Transverse colon (tissue), 4 donors: ENCODE measurements at regions not wholly inside any gene's neighbourhood (a gene's known extent, or its start where the extent isn't known, plus 50 kb on each side); places are given as distances from the start of the nearest gene placed in this dataset.

Experiments
- DNase-seq: peaks from one replicate; pipeline ENCODE4 v3.0.0-alpha.2; 2019
- H3K27ac ChIP-seq, 4 donors: fragments of 200-600 bp; sonication (generic); 2 replicates each; pipeline ENCODE4 v1.5.1; 2016 to 2018; ENCODE audit warnings: inconsistent platforms in 4 of 4
- H3K27me3 ChIP-seq: fragments of 200-600 bp; sonication (generic); 2 replicates; pipeline ENCODE4 v1.5.1; 2017; ENCODE audit warnings: inconsistent platforms
- H3K36me3 ChIP-seq, 4 donors: fragments of 200-600 bp; sonication (generic); 2 replicates each; pipeline ENCODE4 v1.5.1; 2017 to 2019; ENCODE audit warnings: inconsistent platforms in 4 of 4
- H3K4me1 ChIP-seq, 4 donors: fragments of 200-600 bp; sonication (generic); 2 replicates each; pipeline ENCODE4 v1.5.1; 2017 to 2020; ENCODE audit warnings: inconsistent platforms in 4 of 4
- H3K4me3 ChIP-seq, 4 donors: fragments of 200-600 bp; sonication (generic); 1 replicate in 1 of 4; 2 replicates in 3 of 4; pipeline versions ENCODE4 v1.5.1 to v1.6.1; 2017 to 2019; ENCODE audit warnings: inconsistent platforms in 4 of 4
- H3K9me3 ChIP-seq, 2 donors: fragments of 200-600 bp; sonication (generic); 2 replicates each; pipeline ENCODE4 v1.5.1; 2017 to 2019; ENCODE audit warnings: inconsistent platforms in 2 of 2
- EP300 ChIP-seq: sonication (generic); formaldehyde crosslinking; IDR thresholded peaks from one replicate; pipeline ENCODE4 v1.6.1; 2017; ENCODE audit warnings: antibody characterized with exemption, low read depth
- POLR2A ChIP-seq: fragments of 450-650 bp; IDR thresholded peaks from one replicate; pipeline ENCODE4 v1.6.1; 2016; ENCODE audit warnings: antibody characterized with exemption, mild to moderate bottlenecking, moderate library complexity
- POLR2AphosphoS5 ChIP-seq, 3 donors: sonication (generic); formaldehyde crosslinking; IDR thresholded peaks; one replicate each; pipeline ENCODE4 v1.6.1; 2016; ENCODE audit warnings: antibody characterized with exemption in 3 of 3
- WGBS, 2 donors: methylation state at CpG; one replicate each; pipeline ENCODE4 v1.1.5; 2018; ENCODE audit warnings: low coverage in 1 of 2; 5-methylcytosine and 5-hydroxymethylcytosine counted together
- in situ Hi-C, 4 donors: fragments of 200-750 bp; cut with MboI; loops; one replicate each; pipeline versions ENCODE4 v1.15.0 to v1.15.1; 2017; ENCODE audit warnings: low sequenced_read_pairs in 3 of 4, low pct_ligation_motif_present in 1 of 4, low pct_unique_long_range_greater_than_20kb in 1 of 4
- intact Hi-C: fragments of 100-400 bp; cut with DNase I; formaldehyde crosslinking; loops from one replicate; pipeline ENCODE4 v1.15.1; 2023; ENCODE audit warnings: low total_unique reads
- TF ChIP-seq, protein P1 (sequence below), 5 experiments: fragments of 200-600 bp in 3 of 5; fragments of 450-650 bp in 2 of 5; sonication (generic) in 3 of 5; IDR thresholded peaks; 1 replicate in 2 of 5; 2 replicates in 3 of 5; pipeline ENCODE4 v1.5.1; 2016 to 2017; ENCODE audit warnings: antibody characterized with exemption in 5 of 5, inconsistent platforms in 3 of 5, mild to moderate bottlenecking in 2 of 5, moderate library complexity in 1 of 5

DNA sequence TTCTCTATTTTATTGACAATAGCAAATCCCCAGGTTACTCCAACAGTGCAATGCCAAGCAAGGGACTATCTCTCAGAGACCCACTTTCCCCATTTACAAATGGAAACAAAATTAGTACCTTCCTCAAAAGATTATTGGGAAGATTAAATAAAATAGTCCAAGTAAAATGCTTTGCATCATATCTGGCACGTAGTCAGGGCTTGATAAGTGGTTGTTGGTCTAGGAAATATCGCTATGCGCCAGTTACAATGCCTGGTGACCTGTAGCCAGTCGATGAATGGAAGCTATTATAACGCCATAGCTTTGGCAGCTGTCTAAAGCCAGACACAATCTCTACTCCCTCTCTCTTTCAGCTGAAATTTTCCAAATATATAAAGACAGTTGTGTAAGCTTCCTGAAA is 220.3 kb downstream of the RAP2A start:
- intact Hi-C loops = no loop called here
- Histone ChIP-seq H3K27ac (no peak overlapping the region), H3K27me3 (no peaks in the 10 kb centered on the region), H3K4me1 (no peaks in the 10 kb centered on the region), H3K4me3 (no peak overlapping the region), H3K36me3 (no peaks in the 10 kb centered on the region), H3K9me3 (no peaks in the 10 kb centered on the region)
- in situ Hi-C loops = no loop called here
- no peak for DNase-seq
- 78 to 90% methylated on average over 5 of the region's 5 CpGs for WGBS, 2 donors
- TF ChIP-seq EP300 = no peak
- TF ChIP-seq, protein P1, sequence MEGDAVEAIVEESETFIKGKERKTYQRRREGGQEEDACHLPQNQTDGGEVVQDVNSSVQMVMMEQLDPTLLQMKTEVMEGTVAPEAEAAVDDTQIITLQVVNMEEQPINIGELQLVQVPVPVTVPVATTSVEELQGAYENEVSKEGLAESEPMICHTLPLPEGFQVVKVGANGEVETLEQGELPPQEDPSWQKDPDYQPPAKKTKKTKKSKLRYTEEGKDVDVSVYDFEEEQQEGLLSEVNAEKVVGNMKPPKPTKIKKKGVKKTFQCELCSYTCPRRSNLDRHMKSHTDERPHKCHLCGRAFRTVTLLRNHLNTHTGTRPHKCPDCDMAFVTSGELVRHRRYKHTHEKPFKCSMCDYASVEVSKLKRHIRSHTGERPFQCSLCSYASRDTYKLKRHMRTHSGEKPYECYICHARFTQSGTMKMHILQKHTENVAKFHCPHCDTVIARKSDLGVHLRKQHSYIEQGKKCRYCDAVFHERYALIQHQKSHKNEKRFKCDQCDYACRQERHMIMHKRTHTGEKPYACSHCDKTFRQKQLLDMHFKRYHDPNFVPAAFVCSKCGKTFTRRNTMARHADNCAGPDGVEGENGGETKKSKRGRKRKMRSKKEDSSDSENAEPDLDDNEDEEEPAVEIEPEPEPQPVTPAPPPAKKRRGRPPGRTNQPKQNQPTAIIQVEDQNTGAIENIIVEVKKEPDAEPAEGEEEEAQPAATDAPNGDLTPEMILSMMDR (IDR thresholded peaks at IDR 0.05) = no peak
- no peak for TF ChIP-seq POLR2A
- no peak for TF ChIP-seq POLR2AphosphoS5 (IDR thresholded peaks at IDR 0.05)

DNA sequence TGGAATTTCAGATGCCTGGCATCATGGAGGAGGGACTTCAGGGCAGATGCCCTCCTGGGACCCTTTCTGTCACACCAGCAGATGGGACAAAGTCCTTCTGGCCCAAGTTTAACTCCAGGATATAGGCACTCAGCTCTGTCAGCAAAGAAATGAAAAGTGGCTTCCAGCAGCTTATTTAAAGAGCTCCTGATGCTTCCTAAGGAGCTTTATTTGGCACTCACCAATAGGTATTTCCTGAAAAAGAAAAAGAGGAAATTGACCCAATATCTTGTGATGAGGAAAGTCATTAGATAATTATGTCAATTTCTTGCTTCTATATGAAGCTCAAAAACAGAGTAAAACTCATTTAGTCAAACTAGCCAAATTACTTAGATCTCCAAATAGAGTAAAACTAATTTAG is 224.6 kb downstream of the RAP2A start:
- intact Hi-C loops = no loop called here
- no peaks in the 10 kb centered on the region for H3K9me3 ChIP-seq
- in situ Hi-C loops = no loop called here
- TF ChIP-seq POLR2A (no peak), EP300 (no peak), POLR2AphosphoS5 (IDR thresholded peaks at IDR 0.05) (no peak)
- no peaks in the 10 kb centered on the region for H3K27me3 ChIP-seq
- H3K4me1 ChIP-seq = no peaks in the 10 kb centered on the region
- no peak overlapping the region for H3K27ac ChIP-seq
- DNase-seq = no peak
- no peak overlapping the region for H3K4me3 ChIP-seq
- H3K36me3 ChIP-seq = no peaks in the 10 kb centered on the region

- in situ Hi-C loops = no loop called here
- DNase-seq = no peak
- H3K4me3 ChIP-seq = no peak overlapping the region
- TF ChIP-seq EP300 (no peak), POLR2AphosphoS5 (IDR thresholded peaks at IDR 0.05) (no peak), POLR2A (no peak)
- TF ChIP-seq, protein P1 (IDR thresholded peaks at IDR 0.05) = no peak
- H3K4me1 ChIP-seq = no peaks in the 10 kb centered on the region
- H3K27me3 ChIP-seq = no peaks in the 10 kb centered on the region
- H3K27ac ChIP-seq = no peak overlapping the region
- no peaks in the 10 kb centered on the region for H3K9me3 ChIP-seq
- no peaks in the 10 kb centered on the region for H3K36me3 ChIP-seq
- WGBS, 2 donors = 34 to 40% methylated on average over 3 to 4 of the region's 4 CpGs
- intact Hi-C loops = no loop called here
These were observed 225.6 kb downstream of the RAP2A start for GRCh38 chr13:97659602-97660001.

GRCh38 chr13:97660594-97661260 is 226.8 kb downstream of the RAP2A start:
- H3K9me3 ChIP-seq = no peaks in the 10 kb centered on the region
- H3K4me1 ChIP-seq = no peaks in the 10 kb centered on the region
- no peaks in the 10 kb centered on the region for H3K27me3 ChIP-seq
- H3K36me3 ChIP-seq = no peaks in the 10 kb centered on the region
- WGBS, 2 donors = 62 to 64% methylated on average over 2 to 11 of the region's 11 CpGs
- in situ Hi-C loops (no loop called here), intact Hi-C loops (no loop called here)
- no peak for TF ChIP-seq POLR2A
- no peak for TF ChIP-seq EP300
- TF ChIP-seq, protein P1 (IDR thresholded peaks at IDR 0.05) = no peak
- TF ChIP-seq POLR2AphosphoS5 (IDR thresholded peaks at IDR 0.05) = no peak
- DNase-seq = no peak
- no peak overlapping the region for H3K4me3 ChIP-seq
- H3K27ac ChIP-seq = no peak overlapping the region

DNA sequence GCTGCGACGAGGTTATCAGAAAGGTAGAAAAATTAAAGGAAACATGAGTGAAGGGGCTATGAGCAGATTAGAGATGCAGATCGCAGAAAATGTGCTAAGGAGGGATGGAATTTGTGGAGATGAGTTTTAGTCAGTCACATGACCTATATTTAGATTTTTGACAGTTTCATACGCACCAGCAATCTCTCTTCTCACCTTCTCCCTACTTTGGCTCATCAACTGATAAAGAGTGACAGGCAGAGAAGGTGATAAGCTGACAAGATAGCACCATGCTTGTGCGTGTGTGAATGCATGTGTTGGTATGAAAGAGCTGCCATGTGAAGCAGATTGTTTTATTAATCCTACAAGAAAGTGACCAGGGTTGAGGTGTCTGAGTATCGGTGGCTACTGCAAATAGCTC is 252.6 kb downstream of the RAP2A start:
- H3K4me3 ChIP-seq = no peak overlapping the region
- 89% methylated on average over 6 of the region's 6 CpGs for WGBS, 2 donors
- no peak overlapping the region for H3K27ac ChIP-seq
- in situ Hi-C loops = no loop called here
- H3K27me3 ChIP-seq = no peaks in the 10 kb centered on the region
- intact Hi-C loops = no loop called here
- H3K4me1 ChIP-seq = no peaks in the 10 kb centered on the region
- no peak for TF ChIP-seq EP300
- no peak for TF ChIP-seq POLR2A
- TF ChIP-seq, protein P1 (IDR thresholded peaks at IDR 0.05) = no peak
- TF ChIP-seq POLR2AphosphoS5 (IDR thresholded peaks at IDR 0.05) = no peak
- H3K36me3 ChIP-seq = no peaks in the 10 kb centered on the region
- no peaks in the 10 kb centered on the region for H3K9me3 ChIP-seq
- no peak for DNase-seq
